RWPE1 (cell line): ENCODE measurements at regions not wholly inside any gene's neighbourhood (a gene's known extent, or its start where the extent isn't known, plus 50 kb on each side); places are given as distances from the start of the nearest gene placed in this dataset.

ENCODE experiments used
- CTCF ChIA-PET: fragments of 350-600 bp; sonication (Branson Sonifier 250); formaldehyde crosslinking; extraction: SDS; loops from one replicate; lab custom pipeline; 2021; lab: Yijun Ruan, JAX
- POLR2A ChIA-PET: fragments of 400-600 bp; formaldehyde crosslinking; extraction: SDS; loops from one replicate; lab custom pipeline; 2020; ENCODE audit warnings: antibody characterized with exemption; ENCODE audit not compliant: low non-redundant PET; lab: Yijun Ruan, JAX
- DNase-seq: peaks from one replicate; pipeline ENCODE4 v3.0.0; 2012; ENCODE audit warnings: low spot score
- H3K27ac ChIP-seq: fragments of 450-650 bp; 2 replicates; pipeline ENCODE4 v1.5.1; 2017
- CTCF ChIP-seq: fragments of 450-650 bp; conservative IDR thresholded peaks from 2 replicates; pipeline ENCODE4 v1.5.1; 2017; ENCODE audit warnings: low read depth, mild to moderate bottlenecking

- no peak overlapping the region for H3K27ac ChIP-seq
- TF ChIP-seq CTCF = no peak
- CTCF ChIA-PET = no interaction called here
- DNase-seq = no peak
- POLR2A ChIA-PET = no interaction called here
Measured at GRCh38 chrX:84933956-84934556, 69.6 kb upstream of the APOOL start.
